GM12878 (cell line): ENCODE measurements at regions not wholly inside any gene's neighbourhood (a gene's known extent, or its start where the extent isn't known, plus 50 kb on each side); places are given as distances from the start of the nearest gene placed in this dataset.

ENCODE experiments used
- ATAC-seq: fragments of 200-7000 bp; cut with Tn5 transposase; 3 replicates; pipeline ENCODE4 v1.9.1; 2020; ENCODE audit warnings: mild to moderate bottlenecking, moderate library complexity
- BruUV-seq: library from RNA; stranded (reverse); fragments of 400-500 nt; replicated peaks from 2 replicates; lab custom pipeline; 2021; lab: Mats Ljungman, UMichigan
- CTCF ChIA-PET: fragments of 300-600 bp; sonication (Branson Sonifier 250); formaldehyde crosslinking; extraction: SDS; loops from one replicate; lab custom pipeline; 2021; ENCODE audit warnings: inconsistent platforms; lab: Yijun Ruan, JAX
- POLR2A ChIA-PET: fragments of 350-600 bp; formaldehyde crosslinking; extraction: SDS; loops from one replicate; lab custom pipeline; 2021; ENCODE audit warnings: inconsistent platforms; lab: Charles Lee
- RAD21 ChIA-PET: fragments of 300-600 bp; sonication (Branson Sonifier 250); formaldehyde crosslinking; loops from one replicate; lab custom pipeline; 2023; ENCODE audit warnings: antibody characterized with exemption; ENCODE audit not compliant: unreplicated experiment; lab: Charles Lee
- SMC1A ChIA-PET: fragments of 300-600 bp; sonication (Branson Sonifier 250); formaldehyde crosslinking; loops from one replicate; lab custom pipeline; 2023; ENCODE audit not compliant: unreplicated experiment, uncharacterized antibody; lab: Charles Lee
- DNase-seq: peaks from one replicate; pipeline ENCODE4 v3.0.0-alpha.2; 2011; ENCODE audit warnings: low read depth, low spot score
- FAIRE-seq: peaks from 3 replicates; lab custom pipeline; 2011; peaks lifted over from hg19 to GRCh38; lab: Jason Lieb, UNC
- H2AFZ ChIP-seq: 2 replicates; pipeline ENCODE4 v1.6.0; 2011; ENCODE audit warnings: low read depth, low read length, control low read depth; ENCODE audit not compliant: control insufficient read depth
- H3K27ac ChIP-seq: 2 replicates; pipeline ENCODE4 v1.5.1; 2011; ENCODE audit warnings: control low read depth; ENCODE audit not compliant: control insufficient read depth, insufficient read depth
- H3K27me3 ChIP-seq, 2 experiments: replicated peaks in 1 of 2; 2 replicates each; pipeline versions ENCODE4 v1.6.0 to v1.6.1; 2011; ENCODE audit warnings: low read length in 1 of 2; ENCODE audit not compliant: control insufficient read depth in 2 of 2, insufficient read depth in 2 of 2
- H3K36me3 ChIP-seq, 2 experiments: 2 replicates each; pipeline ENCODE4 v1.5.1; 2011; ENCODE audit warnings: low read length in 1 of 2; ENCODE audit not compliant: control insufficient read depth in 2 of 2, insufficient read depth in 2 of 2
- H3K4me1 ChIP-seq: 2 replicates; pipeline ENCODE4 v1.6.1; 2011; ENCODE audit warnings: mild to moderate bottlenecking, low read length, moderate library complexity, mixed read lengths; ENCODE audit not compliant: control insufficient read depth, insufficient read depth
- H3K4me2 ChIP-seq: 2 replicates; pipeline ENCODE4 v1.6.0; 2011; ENCODE audit warnings: control low read depth; ENCODE audit not compliant: control insufficient read depth, insufficient read depth
- H3K4me3 ChIP-seq: fragments of 200-600 bp; sonication (generic); 2 replicates; pipeline ENCODE4 v1.5.1; 2016
- H3K79me2 ChIP-seq: 2 replicates; pipeline ENCODE4 v1.6.0; 2011; ENCODE audit warnings: low read length; ENCODE audit not compliant: control insufficient read depth, insufficient read depth
- H3K9ac ChIP-seq: 2 replicates; pipeline ENCODE4 v1.8.0; 2011; ENCODE audit warnings: low read length, control low read depth, mixed read lengths; ENCODE audit not compliant: control insufficient read depth, insufficient read depth
- H3K9me3 ChIP-seq: replicated peaks from 3 replicates; pipeline ENCODE4 v1.5.1; 2011; ENCODE audit warnings: mild to moderate bottlenecking, low read length; ENCODE audit not compliant: control insufficient read depth, insufficient read depth
- H4K20me1 ChIP-seq: 2 replicates; pipeline ENCODE4 v1.6.0; 2011; ENCODE audit not compliant: control insufficient read depth, insufficient read depth
- BCL11A ChIP-seq: IDR thresholded peaks from 2 replicates; pipeline ENCODE4 v1.6.1; 2011; ENCODE audit warnings: low read depth, low read length
- EGR1 ChIP-seq, 2 experiments: IDR thresholded peaks; 1 replicate in 1 of 2; 2 replicates in 1 of 2; pipeline ENCODE4 v1.6.1; 2011 to 2012; ENCODE audit warnings: low read depth in 2 of 2, low read length in 2 of 2, borderline replicate concordance in 1 of 2, mild to moderate bottlenecking in 1 of 2, moderate library complexity in 1 of 2
- IRF4 ChIP-seq: IDR thresholded peaks from 2 replicates; pipeline ENCODE4 v1.6.1; 2011; ENCODE audit warnings: low read depth, low read length
- MEF2A ChIP-seq: IDR thresholded peaks from 2 replicates; pipeline ENCODE4 v1.6.1; 2011; ENCODE audit warnings: low read depth, mild to moderate bottlenecking, low read length, moderate library complexity; ENCODE audit not compliant: insufficient read depth
- PAX5 ChIP-seq: IDR thresholded peaks from 2 replicates; pipeline ENCODE4 v1.6.1; 2011; ENCODE audit warnings: low read depth, low read length, borderline replicate concordance
- SIN3A ChIP-seq: IDR thresholded peaks from 2 replicates; pipeline ENCODE4 v1.6.1; 2012; ENCODE audit warnings: low read depth, low read length, improper control_type of control experiment
- YBX1 ChIP-seq: fragments of 450-650 bp; IDR thresholded peaks from 2 replicates; pipeline ENCODE4 v1.6.1; 2016; ENCODE audit warnings: antibody characterized with exemption
- ZNF207 ChIP-seq: fragments of 450-650 bp; IDR thresholded peaks from 2 replicates; pipeline ENCODE4 v1.6.1; 2014; ENCODE audit warnings: antibody characterized with exemption, mild to moderate bottlenecking, borderline replicate concordance
- ZSCAN29 ChIP-seq: fragments of 450-650 bp; IDR thresholded peaks from 2 replicates; pipeline ENCODE4 v1.6.1; 2017; ENCODE audit warnings: mild to moderate bottlenecking, moderate library complexity
- WGBS: methylation state at CpG from one replicate; pipeline ENCODE4 v1.1.6; 2016; ENCODE audit warnings: low lambda C conversion rate; ENCODE audit not compliant: insufficient replicate concordance, insufficient coverage; ENCODE audit errors: missing lambda C conversion rate; 5-methylcytosine and 5-hydroxymethylcytosine counted together
- in situ Hi-C: fragments of 300-500 bp; cut with MboI; formaldehyde crosslinking; loops from 9 replicates; pipeline ENCODE4 v1.14.3; 2018; ENCODE audit warnings: mixed read lengths
- intact Hi-C: fragments of 100-400 bp; cut with micrococcal nuclease; formaldehyde crosslinking; loops from one replicate; pipeline ENCODE4 v1.14.2; 2022; ENCODE audit not compliant: unreplicated experiment

GRCh38 chr7:34362621-34363020, 295.4 kb upstream of the NPSR1 start:
- ChIA-PET CTCF (no interaction called here), RAD21 (no interaction called here), POLR2A (no interaction called here), SMC1A (no interaction called here)
- Histone ChIP-seq H2AFZ (no peak overlapping the region), H3K36me3 (no peaks in the 10 kb centered on the region), H3K27ac (no peak overlapping the region), H3K79me2 (no peaks in the 10 kb centered on the region), H3K4me2 (no peak overlapping the region), H3K4me1 (no peaks in the 10 kb centered on the region), H4K20me1 (no peaks in the 10 kb centered on the region), H3K9me3 (no peaks in the 10 kb centered on the region), H3K4me3 (no peak overlapping the region), H3K9ac (no peak overlapping the region), H3K27me3 (no peaks in the 10 kb centered on the region)
- FAIRE-seq (no peak), DNase-seq (no peak), ATAC-seq (no peak)
- no TSS peak for BruUV-seq
- no peak for TF ChIP-seq ZSCAN29
- TF ChIP-seq IRF4: no peak
- TF ChIP-seq BCL11A: no peak
- TF ChIP-seq PAX5: no peak
- no peak for TF ChIP-seq SIN3A
- TF ChIP-seq EGR1 (IDR thresholded peaks at IDR 0.05; ENCODE audit: borderline replicate concordance in 1 of 2, low read depth in 2 of 2, low read length in 2 of 2): no peak
- no peak for TF ChIP-seq ZNF207
- TF ChIP-seq MEF2A: no peak
- in situ Hi-C loops: no loop called here
- intact Hi-C loops: no loop called here
- WGBS: 0% methylated on average over 2 of the region's 2 CpGs

- Histone ChIP-seq H3K9ac (no peak overlapping the region), H3K9me3 (no peaks in the 10 kb centered on the region), H3K4me2 (no peak overlapping the region), H3K4me3 (no peak overlapping the region), H4K20me1 (no peaks in the 10 kb centered on the region), H3K27ac (no peak overlapping the region), H3K79me2 (no peaks in the 10 kb centered on the region), H3K4me1 (no peaks in the 10 kb centered on the region), H2AFZ (no peak overlapping the region), H3K27me3 (no peaks in the 10 kb centered on the region), H3K36me3 (no peaks in the 10 kb centered on the region)
- no TSS peak for BruUV-seq
- intact Hi-C loops (no loop called here), in situ Hi-C loops (no loop called here)
- no peak for FAIRE-seq
- no peak for DNase-seq
- ChIA-PET SMC1A (interaction anchor here (0.6 kb wide), 1 partner anchor 74 kb away, joined by 3 read pairs; no protein-coding TSS in a partner anchor), POLR2A (no interaction called here), CTCF (no interaction called here), RAD21 (no interaction called here)
- no peak for ATAC-seq
- no peak for TF ChIP-seq YBX1
- 0% methylated on average over 2 of the region's 2 CpGs for WGBS
These were observed 293.9 kb upstream of the NPSR1 start for GRCh38 chr7:34364130-34364529.
